GM19372 (cell line): ENCODE measurements at regions not wholly inside any gene's neighbourhood (a gene's known extent, or its start where the extent isn't known, plus 50 kb on each side); places are given as distances from the start of the nearest gene placed in this dataset.

Experiments used
- ATAC-seq: cut with Tn5 transposase; IDR thresholded peaks from one replicate; pipeline ENCODE4 v1.9.1; 2021; ENCODE audit warnings: mild to moderate bottlenecking, low read depth, moderate library complexity; ENCODE audit not compliant: unreplicated experiment

DNA sequence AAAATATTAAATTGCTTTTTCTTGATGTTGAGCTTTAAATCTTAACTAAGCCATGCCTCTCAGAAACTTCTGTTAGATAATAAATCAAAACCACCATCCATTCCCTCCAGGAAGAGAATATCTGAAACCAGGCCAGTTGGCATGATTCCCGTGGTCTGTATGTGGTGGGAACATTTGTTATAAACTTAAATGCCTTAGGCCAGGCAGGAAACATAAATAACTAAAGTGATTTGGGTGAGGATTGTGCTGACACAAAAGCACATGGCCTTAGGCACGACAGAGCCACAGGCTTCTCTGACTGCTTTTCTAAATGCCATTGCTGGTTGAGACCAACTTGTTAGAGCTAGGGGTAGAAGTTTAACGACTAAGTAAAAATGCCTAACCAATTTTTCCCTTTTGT is 255.9 kb downstream of the GABRG2 start:
- ATAC-seq: no peak

DNA sequence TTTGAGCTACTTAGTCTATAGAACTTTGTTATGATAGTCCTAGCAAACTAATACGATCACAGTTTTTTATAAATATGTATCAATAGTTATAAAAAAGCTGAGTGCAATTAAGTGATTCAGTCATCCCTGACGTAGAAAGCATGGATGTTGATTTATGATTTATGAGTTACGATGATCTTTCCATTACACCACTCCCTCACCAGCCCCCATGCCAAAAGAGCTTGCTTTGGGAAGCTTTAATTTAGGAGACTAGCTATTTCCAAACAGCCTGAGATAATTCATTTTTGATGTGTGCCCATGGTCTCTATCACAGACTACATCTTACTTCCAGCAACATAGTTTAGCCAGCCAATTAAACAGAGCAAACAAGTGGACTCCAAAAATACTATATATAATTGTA is 256.8 kb downstream of the GABRG2 start:
- no peak for ATAC-seq

DNA sequence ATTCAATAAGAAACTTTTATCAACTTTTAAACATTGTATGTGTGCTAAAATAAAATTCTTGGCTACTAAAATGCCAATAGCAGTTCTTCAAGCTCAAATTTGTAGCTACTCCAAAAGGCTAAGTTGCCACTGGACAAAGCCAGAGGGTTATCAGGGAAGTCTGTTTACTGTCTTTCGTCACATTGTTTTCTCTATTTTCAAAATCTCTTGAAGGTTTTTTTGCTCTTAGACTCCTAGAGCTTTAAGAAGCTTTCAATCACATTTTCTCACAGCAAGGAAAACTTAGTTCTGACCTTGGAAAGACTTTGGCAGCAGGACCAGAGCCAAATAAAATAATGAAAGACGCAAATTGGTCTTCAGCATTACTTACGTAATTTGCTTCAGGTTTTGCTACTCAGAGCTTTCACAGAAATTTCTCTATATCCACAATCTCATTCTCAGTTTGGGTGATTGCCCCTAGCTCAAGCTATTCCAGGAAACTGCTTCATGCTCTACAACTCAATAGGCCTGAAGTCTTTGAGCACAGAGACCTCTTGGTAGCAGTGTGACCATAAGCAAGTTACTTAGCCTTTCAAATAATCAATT is 257.7 kb downstream of the GABRG2 start:
- ATAC-seq: no peak

DNA sequence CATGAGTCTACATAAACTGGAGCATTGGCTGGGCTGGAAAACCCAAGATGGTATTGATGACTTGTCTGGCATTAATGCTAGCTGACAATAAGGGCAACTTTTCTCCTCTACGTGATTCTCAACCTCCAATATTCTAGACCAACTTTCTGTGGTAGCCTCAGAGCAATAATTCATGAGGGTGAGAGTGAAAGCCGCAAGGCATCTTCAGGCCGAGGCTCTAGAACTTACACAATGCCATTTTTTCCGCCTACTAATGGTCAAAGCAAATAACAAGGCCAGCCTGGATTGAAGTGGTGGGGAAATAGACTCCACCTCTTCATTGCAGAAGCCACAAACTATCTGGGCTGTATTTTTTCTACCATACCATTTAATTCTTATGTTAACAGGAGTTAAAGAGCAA is 267.4 kb downstream of the GABRG2 start:
- ATAC-seq: no peak

DNA sequence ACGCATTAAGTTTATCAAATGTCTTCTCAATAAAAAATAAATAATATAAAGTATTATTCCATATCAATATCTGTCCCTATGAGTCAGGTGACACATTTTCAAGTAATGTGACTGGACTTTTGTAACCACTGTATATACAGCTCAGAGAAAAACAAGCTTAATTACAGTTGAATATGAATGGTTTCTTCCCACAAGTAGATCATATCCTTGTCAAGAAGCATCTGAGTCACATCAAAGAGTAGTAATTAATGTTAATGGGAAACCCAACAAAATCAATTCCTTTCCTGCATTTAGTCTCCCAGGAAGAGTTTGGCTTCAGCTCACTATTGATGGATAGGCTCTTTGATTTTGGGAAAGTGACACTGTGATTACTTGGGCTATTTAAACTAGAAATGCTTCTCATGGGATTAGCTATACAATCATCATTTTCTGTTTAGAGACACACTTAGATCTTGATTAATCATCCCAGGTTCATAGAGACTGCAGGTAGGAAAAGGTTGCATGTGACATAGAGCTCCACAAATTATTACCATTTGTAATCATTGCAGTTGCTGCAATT is 292.9 kb downstream of the GABRG2 start:
- no peak for ATAC-seq

DNA sequence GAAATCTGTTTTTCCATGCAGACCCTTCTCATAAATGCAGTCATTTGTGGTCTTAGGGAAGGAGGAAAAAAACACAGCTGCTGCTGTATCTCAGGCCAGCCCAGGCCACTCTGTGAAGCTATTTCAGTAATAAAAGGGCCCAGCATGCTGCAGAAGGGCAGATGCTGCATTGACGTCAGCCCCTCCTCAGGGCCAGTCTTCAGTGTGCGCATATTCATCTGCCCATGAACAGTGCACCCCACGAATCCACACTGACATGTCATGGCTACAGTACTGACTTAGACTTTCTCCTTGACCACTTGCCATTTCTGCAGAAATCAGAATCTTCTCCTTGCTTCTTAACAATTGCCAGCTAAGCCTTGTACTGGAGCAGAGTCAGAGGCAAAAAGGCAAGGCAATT is 304.7 kb downstream of the GABRG2 start:
- ATAC-seq: no peak

DNA sequence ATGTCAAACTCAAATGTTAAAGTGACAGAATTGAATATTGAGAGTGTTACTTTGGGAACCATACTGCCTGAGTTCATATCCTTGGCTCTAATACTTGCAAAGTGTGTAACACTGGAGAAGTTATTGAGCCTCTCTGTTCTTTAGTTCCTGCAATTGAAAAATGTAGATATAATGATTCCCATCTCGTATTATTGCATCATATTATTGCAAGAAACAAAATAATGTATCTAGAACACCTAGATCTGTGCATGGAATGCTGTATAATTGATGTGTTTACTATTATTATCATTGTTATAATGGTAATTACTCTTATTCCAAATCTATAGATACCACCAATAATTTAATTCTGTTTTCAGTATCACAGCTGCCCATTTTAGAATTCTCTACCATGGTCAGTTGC is 310.3 kb downstream of the GABRG2 start:
- no peak for ATAC-seq

DNA sequence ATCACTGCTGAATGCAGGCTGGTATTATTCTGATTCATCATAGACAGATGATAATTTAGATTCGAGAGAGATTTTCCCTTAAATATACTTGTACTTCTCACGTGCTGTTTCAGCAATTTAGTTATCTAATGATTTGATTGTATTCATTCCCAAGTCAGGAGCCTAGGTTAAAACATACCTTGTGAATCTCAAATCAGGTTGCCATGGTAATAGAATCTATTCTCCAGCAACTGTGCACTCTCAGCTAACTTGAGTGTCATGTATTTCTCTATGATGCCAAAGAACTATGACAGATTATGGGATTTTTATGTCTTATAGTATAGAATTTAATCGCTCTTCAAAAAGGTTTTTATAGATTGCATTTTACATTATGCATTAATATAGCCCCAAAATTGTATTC is 315.3 kb downstream of the GABRG2 start:
- no peak for ATAC-seq

DNA sequence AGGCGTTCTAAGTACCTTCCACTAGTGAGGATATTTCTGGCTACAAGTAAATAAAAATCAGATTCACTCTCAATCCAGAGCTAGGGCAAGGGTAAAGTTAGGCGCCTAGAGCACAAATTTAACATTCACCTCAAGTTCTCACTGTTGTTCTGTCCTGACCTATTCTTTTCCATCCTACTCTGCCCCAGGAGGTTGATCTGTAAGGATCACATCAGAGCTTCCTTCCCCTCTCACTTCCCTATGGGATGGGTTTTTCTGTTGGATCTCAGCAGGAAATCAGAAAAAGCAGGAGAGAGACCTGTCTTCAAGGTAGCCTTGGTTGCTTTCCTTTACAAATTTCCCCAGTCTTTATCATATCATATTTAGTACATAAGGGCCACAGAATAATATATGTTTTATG is 316.7 kb downstream of the GABRG2 start:
- ATAC-seq: no peak

DNA sequence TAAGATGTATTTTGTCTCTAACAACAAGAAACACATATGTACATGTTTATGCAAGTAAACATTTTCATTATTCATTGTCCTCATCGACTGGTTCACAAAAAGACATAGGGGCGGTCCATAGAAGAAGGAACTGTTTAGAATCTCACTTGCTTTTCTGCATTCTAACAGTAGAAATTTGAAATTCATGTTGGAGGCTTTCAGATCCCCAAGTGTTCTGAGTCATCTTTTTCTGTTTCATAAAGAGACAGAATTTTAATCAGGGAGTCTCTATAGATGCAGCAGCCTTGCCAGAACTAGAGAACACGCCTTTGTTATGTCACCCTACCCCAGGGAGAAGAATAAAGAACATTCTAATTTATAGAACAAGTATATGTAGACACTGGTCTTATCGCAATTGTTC is 324.3 kb downstream of the GABRG2 start:
- ATAC-seq: no peak

DNA sequence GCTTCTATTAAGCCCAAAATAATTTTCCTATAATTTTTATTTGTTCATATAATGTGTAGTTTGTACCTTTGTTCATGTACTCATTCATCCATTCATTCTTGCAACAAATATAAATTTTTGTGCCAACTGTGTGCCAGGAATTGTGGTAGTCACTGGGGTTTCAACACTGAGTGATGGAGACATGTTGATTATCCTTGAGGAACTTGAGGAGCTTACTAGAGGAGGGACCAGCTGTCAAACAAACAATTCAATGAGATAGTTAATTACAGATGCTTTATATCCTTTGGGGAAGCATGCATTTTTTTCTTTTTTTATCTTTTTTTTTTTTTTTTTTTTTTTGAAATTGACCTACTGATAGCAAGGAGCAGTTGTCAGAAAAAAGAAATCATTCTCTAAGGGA is 324.8 kb downstream of the GABRG2 start:
- no peak for ATAC-seq

DNA sequence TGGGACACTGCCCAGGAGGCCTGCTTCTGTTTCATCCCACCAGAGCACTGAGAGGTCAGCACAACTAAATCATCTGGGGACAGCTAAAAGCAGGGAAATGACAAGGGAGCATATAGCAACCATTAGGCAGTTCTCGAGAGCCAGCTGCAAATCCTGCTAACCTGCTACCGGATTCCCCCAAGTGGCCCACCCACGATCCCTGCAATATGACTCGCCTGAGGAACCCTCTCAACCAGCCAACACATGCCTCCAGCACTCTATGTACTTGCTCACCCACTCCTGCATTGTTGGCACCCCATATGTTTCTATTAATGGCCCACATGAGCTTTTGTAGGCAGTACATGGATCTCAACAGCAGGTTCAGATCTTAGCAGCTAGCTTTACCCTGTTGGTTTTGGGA is 326.0 kb downstream of the GABRG2 start:
- ATAC-seq: no peak

DNA sequence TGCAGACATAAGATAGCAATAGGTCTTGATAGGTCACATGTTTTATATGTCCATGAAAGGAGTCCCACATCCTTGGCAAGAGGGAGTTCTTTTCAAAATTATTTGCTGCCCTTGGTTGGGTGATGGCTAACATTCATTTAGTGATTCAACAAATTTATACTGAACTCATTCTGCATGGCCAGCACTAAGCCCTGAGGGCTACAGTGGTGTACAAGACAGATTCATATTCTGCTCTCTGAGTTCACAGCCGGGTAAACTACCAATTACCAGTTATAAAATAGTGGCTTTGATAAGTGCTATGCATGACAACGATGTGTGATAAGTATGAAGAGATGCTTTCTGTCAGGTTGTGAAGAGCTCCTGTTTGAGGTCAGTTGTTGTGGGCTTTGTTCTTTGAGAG is 340.0 kb downstream of the GABRG2 start:
- ATAC-seq: no peak

DNA sequence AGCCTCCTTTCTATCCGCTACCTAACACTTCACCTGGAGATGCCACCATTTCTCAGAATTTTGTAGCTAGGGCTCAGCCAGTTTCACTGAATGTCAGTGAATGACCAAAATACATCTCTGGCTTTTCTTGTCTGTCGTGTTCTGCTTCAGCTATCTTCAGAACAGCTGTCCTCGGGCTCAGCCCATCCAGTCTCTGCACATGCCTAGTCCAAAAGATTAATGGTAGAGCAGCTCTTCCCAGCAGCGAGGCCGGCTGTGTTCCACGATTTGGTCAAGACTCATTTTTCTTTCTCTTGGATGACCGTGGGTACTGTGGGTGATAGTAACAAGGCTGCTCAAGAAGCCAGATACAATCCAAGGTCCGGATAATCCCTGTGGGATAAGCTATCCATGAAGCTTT is 342.8 kb downstream of the GABRG2 start:
- no peak for ATAC-seq

DNA sequence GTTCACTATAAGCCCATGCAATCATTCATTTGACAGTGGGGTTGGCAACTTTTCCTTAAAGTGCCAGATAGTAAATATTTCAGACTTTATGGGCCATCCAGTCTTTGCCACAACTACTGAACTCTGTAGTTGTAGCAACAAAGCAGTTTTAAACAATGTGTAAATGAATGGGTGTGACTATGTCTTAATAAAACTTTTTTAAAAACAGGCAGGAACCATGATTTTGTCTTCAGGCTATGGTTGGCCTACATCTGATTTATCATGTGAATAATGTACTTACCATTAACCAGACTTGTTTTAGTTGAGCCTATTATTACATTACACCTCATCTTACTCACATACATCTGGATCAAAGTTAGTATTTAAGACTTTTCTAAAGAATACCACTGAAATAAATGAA is 361.6 kb downstream of the GABRG2 start:
- no peak for ATAC-seq

DNA sequence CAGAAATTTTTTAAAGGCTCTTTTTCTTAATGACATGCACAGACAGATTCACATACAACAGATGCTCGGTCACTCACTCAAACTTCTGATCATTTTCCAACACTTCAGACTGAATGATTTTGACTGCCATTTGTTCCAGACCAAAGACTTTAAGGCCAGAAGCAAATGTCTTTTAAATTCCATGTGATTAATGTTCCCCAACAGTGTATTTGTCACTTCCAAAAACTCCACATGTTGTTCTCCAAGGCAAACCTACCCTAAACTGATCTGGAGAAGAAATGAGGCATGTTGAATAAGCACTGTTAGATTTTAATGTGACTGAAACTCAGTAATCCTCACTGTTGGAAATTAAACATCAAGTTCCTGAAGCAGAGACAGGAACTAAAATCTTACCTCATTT is 366.7 kb downstream of the GABRG2 start:
- ATAC-seq: no peak

DNA sequence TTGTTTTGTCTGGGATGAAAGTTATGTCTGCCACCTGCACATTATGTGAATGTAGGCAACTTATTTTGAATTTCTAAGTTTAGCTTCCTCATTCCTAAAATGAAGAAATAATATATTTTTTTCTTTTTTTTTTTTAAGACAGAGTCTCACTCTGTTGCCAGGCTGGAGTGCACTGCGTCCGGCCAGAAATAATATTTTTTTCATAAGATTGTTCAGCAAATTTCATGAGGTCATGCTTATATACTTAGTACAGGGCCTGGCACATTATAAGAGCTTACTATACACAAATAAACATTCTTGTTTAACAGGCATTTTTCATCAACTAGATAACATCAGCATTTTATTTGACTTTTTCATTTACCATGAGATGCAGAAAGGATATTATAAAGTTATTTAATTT is 368.5 kb downstream of the GABRG2 start:
- ATAC-seq: no peak

DNA sequence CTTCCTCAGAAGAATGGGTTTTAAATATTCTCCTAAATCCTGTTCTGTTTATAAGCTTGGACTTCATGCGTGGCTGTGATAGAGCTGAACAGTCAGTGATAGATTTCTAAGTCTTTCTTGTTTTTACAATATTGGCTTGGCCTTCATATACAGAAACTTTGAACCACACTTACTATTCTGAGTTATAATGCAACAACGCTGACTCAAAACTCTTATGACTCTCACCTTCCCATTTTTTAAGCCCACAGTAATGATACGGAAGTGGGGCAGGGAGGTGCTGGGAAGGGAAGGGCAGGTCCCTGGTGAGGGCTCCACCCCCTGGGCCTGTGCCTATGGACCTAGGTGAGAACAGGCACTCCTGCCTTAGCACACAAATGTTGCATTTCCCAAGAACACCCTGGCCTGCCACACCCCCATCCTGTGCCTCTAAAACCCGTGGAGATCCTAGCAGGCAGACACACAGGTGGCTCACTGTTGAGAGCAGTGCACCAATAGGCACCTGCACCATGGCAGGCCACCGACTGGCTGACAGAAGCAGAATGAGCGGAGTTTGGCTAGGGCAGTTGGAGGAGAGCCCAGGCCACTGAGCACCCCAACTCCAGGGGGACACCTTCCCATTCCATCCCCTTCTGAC is 376.7 kb downstream of the GABRG2 start:
- no peak for ATAC-seq

DNA sequence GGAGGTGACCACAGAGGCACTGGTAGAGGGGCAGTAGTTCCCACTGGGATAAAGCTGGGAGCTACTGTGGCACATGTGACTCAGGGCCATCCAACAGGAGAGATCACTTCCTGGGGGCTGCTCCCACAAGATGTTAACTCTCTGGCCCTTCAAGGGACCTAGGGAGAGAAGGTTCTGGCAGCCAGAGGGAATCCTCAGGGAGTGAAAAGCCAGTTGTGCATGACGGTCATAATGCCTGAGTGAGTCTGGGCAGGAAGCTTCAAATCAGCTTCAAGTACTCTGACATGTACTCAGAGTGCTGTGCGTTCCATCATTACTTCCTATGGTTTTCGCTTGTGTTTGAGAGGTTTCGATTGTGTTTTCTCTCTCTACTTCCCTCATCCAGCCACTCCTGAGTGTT is 388.5 kb downstream of the GABRG2 start:
- ATAC-seq: no peak

DNA sequence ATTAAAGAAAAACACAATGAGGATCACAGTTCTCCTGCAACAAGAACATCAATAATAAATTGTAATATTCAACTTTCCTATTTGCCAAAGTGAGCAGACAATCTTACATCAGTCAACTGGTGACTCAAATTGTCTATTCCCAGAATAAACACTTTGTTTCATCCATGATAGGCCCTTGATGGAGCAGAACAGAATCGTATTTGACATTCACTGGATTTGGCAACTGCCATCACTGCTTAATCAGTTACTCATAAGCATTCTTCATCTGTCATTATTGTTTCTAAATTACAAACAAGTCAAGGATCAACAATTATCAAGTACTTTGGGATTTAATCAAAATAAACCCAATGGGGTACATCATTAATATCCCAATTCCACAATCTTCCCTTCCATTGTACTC is 398.4 kb downstream of the GABRG2 start:
- ATAC-seq: no peak

DNA sequence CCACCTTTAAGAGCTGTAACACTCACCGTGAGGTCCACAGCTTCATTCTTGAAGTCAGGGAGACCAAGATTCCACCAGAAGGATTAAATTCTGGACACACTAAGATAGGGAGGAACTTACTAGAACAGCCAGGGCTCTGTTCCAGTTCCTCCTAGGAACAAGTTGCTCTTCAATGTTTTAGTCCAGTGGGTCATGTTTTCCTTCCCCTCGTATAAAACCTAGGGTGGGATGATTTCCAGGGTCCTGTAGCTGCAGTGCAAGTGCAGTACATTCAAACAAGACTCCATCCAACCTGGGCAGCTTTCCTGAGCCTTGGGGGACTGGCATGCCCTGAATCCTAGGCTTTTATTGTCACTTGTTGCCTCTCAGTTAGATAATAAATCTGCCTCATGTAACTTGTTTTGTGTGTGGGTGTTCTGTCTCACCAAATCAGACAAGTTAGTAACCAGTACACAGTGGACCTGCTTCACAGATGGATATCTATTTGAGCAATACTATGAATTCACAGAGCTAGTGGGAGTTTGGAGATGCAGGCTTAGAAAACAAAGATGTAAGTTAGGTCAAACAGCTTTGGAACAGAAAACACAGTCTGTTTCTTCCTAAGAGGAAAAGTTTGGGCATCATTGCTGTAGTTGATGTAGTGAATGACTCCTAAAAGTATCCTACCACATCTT is 405.6 kb downstream of the GABRG2 start:
- ATAC-seq: no peak

DNA sequence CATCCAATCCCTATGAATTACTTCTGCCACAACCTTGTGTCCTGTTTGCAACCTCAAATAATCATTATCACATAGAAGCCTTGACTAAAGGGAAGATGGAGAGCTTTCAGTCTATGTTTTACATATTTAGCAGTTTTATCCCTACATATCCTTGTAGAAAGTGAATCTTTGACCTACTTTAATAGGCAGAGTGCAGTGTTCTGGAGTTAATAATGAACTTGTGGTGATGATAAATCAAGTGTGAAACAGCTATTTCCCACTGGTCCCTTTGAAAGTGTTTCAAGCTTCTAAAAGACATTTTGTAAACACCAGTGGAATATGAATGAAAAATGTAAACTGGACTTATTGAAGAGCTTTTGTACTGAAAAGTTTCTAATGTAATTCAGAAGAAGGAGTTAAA is 406.7 kb downstream of the GABRG2 start:
- no peak for ATAC-seq
